ENCODE measurements at regions not wholly inside any gene's neighbourhood (a gene's known extent, or its start where the extent isn't known, plus 50 kb on each side); places are given as distances from the start of the nearest gene placed in this dataset.

- no peak for TF ChIP-seq ATF2 (IDR thresholded peaks at IDR 0.05; ENCODE audit: low read length)
- no peak for TF ChIP-seq ZNF274 (IDR thresholded peaks at IDR 0.05; ENCODE audit: borderline replicate concordance, extremely low read depth, low read length)
Measured at GRCh38 chr11:112715056-112715455, 246.2 kb upstream of the NCAM1 start (continued).

Measured in H1 (cell line).